ENCODE measurements at regions not wholly inside any gene's neighbourhood (a gene's known extent, or its start where the extent isn't known, plus 50 kb on each side); places are given as distances from the start of the nearest gene placed in this dataset.

DNA sequence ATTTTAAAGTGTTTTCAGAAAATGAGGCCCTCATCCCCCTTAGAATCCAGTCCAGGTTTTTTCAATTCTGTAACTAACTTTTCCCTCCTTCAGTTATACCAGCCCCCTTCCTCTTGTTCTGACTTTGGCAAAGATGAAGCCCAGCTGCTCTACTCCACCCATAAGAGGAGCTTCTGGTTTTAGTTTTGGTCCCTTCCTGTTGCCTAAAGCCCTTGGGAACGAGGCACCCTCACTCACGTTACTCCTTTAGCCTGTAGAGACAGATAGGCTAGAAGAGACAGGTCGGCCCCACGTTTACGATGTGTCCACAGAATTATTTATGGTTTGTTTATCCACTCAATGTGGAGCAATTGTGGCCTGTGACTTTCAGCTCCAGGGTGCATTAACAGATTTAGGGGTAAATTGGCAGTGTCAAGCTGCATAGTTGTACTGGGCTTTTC lies 454.2 kb upstream of the TNP1 start:
- Histone ChIP-seq H3K9ac (ENCODE audit: low read length) (no peak overlapping the region), H3K9me3 (ENCODE audit: control insufficient read depth, low read length) (peaks cover 5% of the 10 kb centered on the region), H3K36me3 (ENCODE audit: control insufficient read depth, insufficient read depth, low read length, severe bottlenecking) (no peaks in the 10 kb centered on the region), H3K4me3 (ENCODE audit: low read length) (no peak overlapping the region), H3K4me1 (ENCODE audit: control insufficient read depth, insufficient read depth, low read length) (no peaks in the 10 kb centered on the region), H3K27me3 (replicated peaks; ENCODE audit: control insufficient read depth, insufficient read depth, low read length) (no peaks in the 10 kb centered on the region)
- no peak for DNase-seq (ENCODE audit: low read depth)

DNA sequence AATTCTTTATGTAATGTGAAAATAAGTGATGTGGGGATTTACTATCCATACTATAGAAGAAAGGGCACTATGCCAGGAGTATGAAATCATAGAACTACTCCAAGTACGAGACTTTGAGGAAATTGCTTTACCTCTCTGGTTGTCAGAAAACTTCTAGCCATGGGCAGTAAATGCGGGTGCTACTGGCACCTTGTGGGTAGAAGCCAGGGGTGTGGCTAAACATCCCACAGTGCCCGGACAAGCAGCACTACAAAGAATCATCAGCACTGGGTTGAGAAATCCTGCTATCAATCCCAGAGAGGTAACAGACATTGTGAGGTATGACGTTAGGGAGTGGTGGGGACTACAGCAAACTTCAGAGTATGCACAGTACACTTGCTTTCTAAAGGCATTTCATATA lies 453.5 kb upstream of the TNP1 start:
- Histone ChIP-seq H3K4me3 (ENCODE audit: low read length) (no peak overlapping the region), H3K4me1 (ENCODE audit: control insufficient read depth, insufficient read depth, low read length) (no peaks in the 10 kb centered on the region), H3K27me3 (replicated peaks; ENCODE audit: control insufficient read depth, insufficient read depth, low read length) (no peaks in the 10 kb centered on the region), H3K9me3 (ENCODE audit: control insufficient read depth, low read length) (peaks cover 5% of the 10 kb centered on the region), H3K9ac (ENCODE audit: low read length) (no peak overlapping the region), H3K36me3 (ENCODE audit: control insufficient read depth, insufficient read depth, low read length, severe bottlenecking) (no peaks in the 10 kb centered on the region)
- no peak for DNase-seq (ENCODE audit: low read depth)

- no peak overlapping the region for H3K9ac ChIP-seq (ENCODE audit: low read length)
- H3K4me3 ChIP-seq (ENCODE audit: low read length): no peak overlapping the region
- H3K9me3 ChIP-seq (ENCODE audit: control insufficient read depth, low read length): no peaks in the 10 kb centered on the region
- H3K4me1 ChIP-seq (ENCODE audit: control insufficient read depth, insufficient read depth, low read length): no peaks in the 10 kb centered on the region
- no peaks in the 10 kb centered on the region for H3K36me3 ChIP-seq (ENCODE audit: control insufficient read depth, insufficient read depth, low read length, severe bottlenecking)
- H3K27me3 ChIP-seq (replicated peaks; ENCODE audit: control insufficient read depth, insufficient read depth, low read length): no peaks in the 10 kb centered on the region
- no peak for DNase-seq (ENCODE audit: low read depth)
These were observed 449.2 kb upstream of the TNP1 start for GRCh38 chr2:217309056-217309455.

DNA sequence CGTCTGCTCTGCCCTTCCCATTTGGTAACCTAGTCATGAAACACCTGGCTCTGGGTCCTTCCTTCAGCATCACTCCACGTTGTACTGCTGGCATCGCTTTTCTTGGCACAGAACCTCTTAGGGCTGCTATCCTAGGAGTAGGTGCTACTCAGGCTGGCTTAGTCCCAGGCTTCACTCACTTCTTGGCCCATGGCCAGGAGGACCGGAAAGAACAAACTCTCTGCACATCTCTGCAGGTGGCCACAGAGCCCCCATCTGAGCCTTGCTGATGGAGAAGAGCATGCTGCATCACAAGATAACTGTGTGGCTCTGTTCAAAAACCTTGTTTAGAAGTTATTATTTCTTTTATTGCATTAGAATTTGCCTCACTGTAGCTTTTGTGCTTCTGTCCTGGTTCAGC lies 447.2 kb upstream of the TNP1 start:
- Histone ChIP-seq H3K9me3 (ENCODE audit: control insufficient read depth, low read length) (no peaks in the 10 kb centered on the region), H3K4me1 (ENCODE audit: control insufficient read depth, insufficient read depth, low read length) (no peaks in the 10 kb centered on the region), H3K4me3 (ENCODE audit: low read length) (no peak overlapping the region), H3K9ac (ENCODE audit: low read length) (no peak overlapping the region), H3K27me3 (replicated peaks; ENCODE audit: control insufficient read depth, insufficient read depth, low read length) (no peaks in the 10 kb centered on the region), H3K36me3 (ENCODE audit: control insufficient read depth, insufficient read depth, low read length, severe bottlenecking) (no peaks in the 10 kb centered on the region)
- DNase-seq (ENCODE audit: low read depth): no peak

GRCh38 chr2:217305882-217306281 lies 446.0 kb upstream of the TNP1 start:
- Histone ChIP-seq H3K36me3 (ENCODE audit: control insufficient read depth, insufficient read depth, low read length, severe bottlenecking) (no peaks in the 10 kb centered on the region), H3K9ac (ENCODE audit: low read length) (no peak overlapping the region), H3K27me3 (replicated peaks; ENCODE audit: control insufficient read depth, insufficient read depth, low read length) (no peaks in the 10 kb centered on the region), H3K4me3 (ENCODE audit: low read length) (no peak overlapping the region), H3K9me3 (ENCODE audit: control insufficient read depth, low read length) (no peaks in the 10 kb centered on the region), H3K4me1 (ENCODE audit: control insufficient read depth, insufficient read depth, low read length) (no peaks in the 10 kb centered on the region)
- DNase-seq (ENCODE audit: low read depth): no peak

DNA sequence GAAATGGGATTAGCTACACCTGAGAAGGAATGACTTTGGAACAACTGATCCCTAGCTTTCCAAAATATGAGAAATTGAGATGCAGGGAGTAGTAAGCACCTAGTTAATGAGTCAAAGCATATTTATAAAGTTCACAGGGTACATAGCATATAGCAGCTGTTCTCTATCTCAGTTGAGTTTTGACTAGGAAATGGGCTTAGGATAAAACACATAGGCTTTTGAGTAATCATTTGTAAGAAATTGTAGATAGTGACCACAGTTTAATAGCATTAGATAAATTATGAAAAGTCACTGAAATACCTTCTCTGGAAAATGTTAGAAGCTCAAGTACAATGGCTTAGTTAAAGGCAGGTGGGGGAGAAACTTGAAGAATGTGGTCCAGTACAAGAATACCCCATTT lies 444.7 kb upstream of the TNP1 start:
- Histone ChIP-seq H3K4me3 (ENCODE audit: low read length) (no peak overlapping the region), H3K36me3 (ENCODE audit: control insufficient read depth, insufficient read depth, low read length, severe bottlenecking) (no peaks in the 10 kb centered on the region), H3K9ac (ENCODE audit: low read length) (no peak overlapping the region), H3K4me1 (ENCODE audit: control insufficient read depth, insufficient read depth, low read length) (no peaks in the 10 kb centered on the region), H3K27me3 (replicated peaks; ENCODE audit: control insufficient read depth, insufficient read depth, low read length) (no peaks in the 10 kb centered on the region), H3K9me3 (ENCODE audit: control insufficient read depth, low read length) (no peaks in the 10 kb centered on the region)
- no peak for DNase-seq (ENCODE audit: low read depth)

GRCh38 chr2:217302856-217303255 lies 443.0 kb upstream of the TNP1 start:
- no peak for DNase-seq (ENCODE audit: low read depth)
- no peak overlapping the region for H3K9ac ChIP-seq (ENCODE audit: low read length)
- no peak overlapping the region for H3K4me3 ChIP-seq (ENCODE audit: low read length)
- no peaks in the 10 kb centered on the region for H3K36me3 ChIP-seq (ENCODE audit: control insufficient read depth, insufficient read depth, low read length, severe bottlenecking)
- H3K4me1 ChIP-seq (ENCODE audit: control insufficient read depth, insufficient read depth, low read length): no peaks in the 10 kb centered on the region
- no peaks in the 10 kb centered on the region for H3K27me3 ChIP-seq (replicated peaks; ENCODE audit: control insufficient read depth, insufficient read depth, low read length)
- H3K9me3 ChIP-seq (ENCODE audit: control insufficient read depth, low read length): no peaks in the 10 kb centered on the region

DNA sequence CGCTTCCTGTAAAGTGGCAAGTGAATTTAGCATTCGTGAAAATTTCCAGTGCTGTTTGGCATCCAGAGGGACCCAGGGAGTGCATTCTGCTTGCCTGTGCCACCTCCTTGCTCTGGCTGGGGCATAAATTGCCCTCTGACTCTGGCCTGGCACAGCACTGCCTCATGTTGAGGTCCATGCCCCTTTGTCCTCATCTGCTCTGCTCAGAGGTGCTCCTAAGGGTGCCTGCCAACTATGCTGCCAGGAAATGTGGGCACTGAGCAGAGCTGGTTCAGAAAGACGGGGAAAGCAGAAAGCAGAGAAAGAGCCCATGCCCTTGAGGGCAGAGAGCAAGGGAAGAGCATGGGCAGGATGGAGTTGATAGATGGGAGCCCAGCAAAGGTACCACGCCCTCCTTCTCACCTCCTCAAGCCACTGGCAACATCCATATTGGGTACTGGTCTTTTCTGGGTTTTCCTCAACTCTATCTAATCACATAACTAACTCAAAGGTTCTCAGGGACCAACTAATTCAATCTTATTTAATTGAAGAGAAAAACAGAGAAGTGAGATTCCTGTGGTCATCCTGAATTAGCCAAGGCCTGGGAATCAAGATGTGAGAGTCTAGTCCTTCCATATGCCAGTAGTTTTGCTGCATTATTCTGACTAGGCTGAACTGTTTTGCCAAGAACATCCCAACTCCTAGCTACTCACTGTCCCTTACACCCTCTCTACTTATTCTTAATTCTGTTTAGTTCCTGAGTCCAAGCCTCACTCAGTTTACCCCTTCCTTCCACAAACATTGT lies 441.5 kb upstream of the TNP1 start:
- Histone ChIP-seq H3K9me3 (ENCODE audit: control insufficient read depth, low read length) (peaks cover 13% of the 10 kb centered on the region), H3K4me1 (ENCODE audit: control insufficient read depth, insufficient read depth, low read length) (no peaks in the 10 kb centered on the region), H3K27me3 (replicated peaks; ENCODE audit: control insufficient read depth, insufficient read depth, low read length) (no peaks in the 10 kb centered on the region), H3K9ac (ENCODE audit: low read length) (no peak overlapping the region), H3K36me3 (ENCODE audit: control insufficient read depth, insufficient read depth, low read length, severe bottlenecking) (no peaks in the 10 kb centered on the region), H3K4me3 (ENCODE audit: low read length) (no peak overlapping the region)
- no peak for DNase-seq (ENCODE audit: low read depth)

DNA sequence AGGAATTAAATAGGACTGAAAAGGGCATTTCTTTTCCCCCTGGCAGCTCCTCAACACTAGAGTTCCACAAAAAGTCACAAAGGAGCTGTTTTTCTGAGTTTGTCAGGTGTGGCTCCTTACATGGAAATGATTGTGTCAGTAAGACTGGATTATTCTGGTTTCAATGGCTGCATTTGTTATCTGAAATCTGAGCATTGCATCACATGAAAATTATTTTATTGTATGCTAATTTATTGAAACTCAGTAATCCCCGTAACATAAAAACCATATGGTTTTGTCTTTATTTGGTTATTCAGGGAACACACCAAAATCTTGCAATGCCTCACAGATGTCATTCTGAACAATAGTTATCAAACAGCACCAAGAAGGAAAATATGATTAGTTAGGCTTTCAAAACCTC lies 439.7 kb upstream of the TNP1 start:
- H3K4me1 ChIP-seq (ENCODE audit: control insufficient read depth, insufficient read depth, low read length): no peaks in the 10 kb centered on the region
- H3K27me3 ChIP-seq (replicated peaks; ENCODE audit: control insufficient read depth, insufficient read depth, low read length): no peaks in the 10 kb centered on the region
- H3K9ac ChIP-seq (ENCODE audit: low read length): no peak overlapping the region
- H3K36me3 ChIP-seq (ENCODE audit: control insufficient read depth, insufficient read depth, low read length, severe bottlenecking): no peaks in the 10 kb centered on the region
- peaks cover 19% of the 10 kb centered on the region for H3K9me3 ChIP-seq (ENCODE audit: control insufficient read depth, low read length)
- H3K4me3 ChIP-seq (ENCODE audit: low read length): no peak overlapping the region
- DNase-seq (ENCODE audit: low read depth): peak; percentile 81

GRCh38 chr2:217297096-217297495 lies 437.2 kb upstream of the TNP1 start:
- Histone ChIP-seq H3K36me3 (ENCODE audit: control insufficient read depth, insufficient read depth, low read length, severe bottlenecking) (no peaks in the 10 kb centered on the region), H3K4me3 (ENCODE audit: low read length) (no peak overlapping the region), H3K4me1 (ENCODE audit: control insufficient read depth, insufficient read depth, low read length) (no peaks in the 10 kb centered on the region), H3K27me3 (replicated peaks; ENCODE audit: control insufficient read depth, insufficient read depth, low read length) (no peaks in the 10 kb centered on the region), H3K9ac (ENCODE audit: low read length) (no peak overlapping the region), H3K9me3 (ENCODE audit: control insufficient read depth, low read length) (peaks cover 19% of the 10 kb centered on the region)
- DNase-seq (ENCODE audit: low read depth): no peak

GRCh38 chr2:217294818-217295217 lies 435.0 kb upstream of the TNP1 start:
- Histone ChIP-seq H3K9me3 (ENCODE audit: control insufficient read depth, low read length) (peaks cover 19% of the 10 kb centered on the region), H3K9ac (ENCODE audit: low read length) (no peak overlapping the region), H3K4me3 (ENCODE audit: low read length) (no peak overlapping the region), H3K27me3 (replicated peaks; ENCODE audit: control insufficient read depth, insufficient read depth, low read length) (no peaks in the 10 kb centered on the region), H3K36me3 (ENCODE audit: control insufficient read depth, insufficient read depth, low read length, severe bottlenecking) (no peaks in the 10 kb centered on the region), H3K4me1 (ENCODE audit: control insufficient read depth, insufficient read depth, low read length) (no peaks in the 10 kb centered on the region)
- DNase-seq (ENCODE audit: low read depth): no peak

- Histone ChIP-seq H3K9ac (ENCODE audit: low read length) (no peak overlapping the region), H3K4me3 (ENCODE audit: low read length) (no peak overlapping the region), H3K36me3 (ENCODE audit: control insufficient read depth, insufficient read depth, low read length, severe bottlenecking) (no peaks in the 10 kb centered on the region), H3K27me3 (replicated peaks; ENCODE audit: control insufficient read depth, insufficient read depth, low read length) (no peaks in the 10 kb centered on the region), H3K9me3 (ENCODE audit: control insufficient read depth, low read length) (peaks cover 19% of the 10 kb centered on the region), H3K4me1 (ENCODE audit: control insufficient read depth, insufficient read depth, low read length) (no peaks in the 10 kb centered on the region)
- DNase-seq (ENCODE audit: low read depth): no peak
These were observed 434.3 kb upstream of the TNP1 start for GRCh38 chr2:217294211-217294610.

Data from adipocyte (in vitro differentiated cells).